ENCODE measurements at regions not wholly inside any gene's neighbourhood (a gene's known extent, or its start where the extent isn't known, plus 50 kb on each side); places are given as distances from the start of the nearest gene placed in this dataset.

- TF ChIP-seq CTCF (IDR thresholded peaks at IDR 0.05) (no peak), POLR2A (IDR thresholded peaks at IDR 0.05) (no peak), POLR2AphosphoS5 (IDR thresholded peaks at IDR 0.05) (no peak)
These were observed 69.1 kb upstream of the C12orf71 start for GRCh38 chr12:27151479-27151878.

All from prostate gland (tissue), 2 donors.